PC-3 (cell line): ENCODE measurements at regions not wholly inside any gene's neighbourhood (a gene's known extent, or its start where the extent isn't known, plus 50 kb on each side); places are given as distances from the start of the nearest gene placed in this dataset.

Experiments
- ATAC-seq: fragments of 200-7000 bp; cut with Tn5 transposase; 2 replicates; pipeline ENCODE4 v1.9.1; 2020; ENCODE audit warnings: mild to moderate bottlenecking, moderate library complexity
- BruUV-seq: library from RNA; stranded (reverse); fragments of 400-500 nt; replicated peaks from 2 replicates; lab custom pipeline; 2021; lab: Mats Ljungman, UMichigan
- CTCF ChIA-PET: fragments of 300-600 bp; sonication (Branson Sonifier 250); formaldehyde crosslinking; loops from one replicate; lab custom pipeline; 2022; ENCODE audit warnings: antibody characterized with exemption; lab: Charles Lee
- POLR2A ChIA-PET: fragments of 300-600 bp; sonication (Branson Sonifier 250); formaldehyde crosslinking; loops from one replicate; lab custom pipeline; 2022; ENCODE audit warnings: antibody characterized with exemption; ENCODE audit not compliant: unreplicated experiment; lab: Charles Lee
- DNase-seq: peaks from one replicate; pipeline ENCODE4 v3.0.0-alpha.2; 2015
- H2AFZ ChIP-seq: fragments of 300-600 bp; sonication (generic); 2 replicates; pipeline ENCODE4 v1.6.0; 2016; ENCODE audit warnings: antibody characterized with exemption, low read length
- H3F3A ChIP-seq: fragments of 300-600 bp; sonication (generic); one replicate; pipeline ENCODE4 v1.6.0; 2017; ENCODE audit warnings: antibody characterized with exemption, low read length, control low read depth, mild to moderate bottlenecking; ENCODE audit not compliant: unreplicated experiment
- H3K27ac ChIP-seq: fragments of 300-600 bp; sonication (generic); 2 replicates; pipeline ENCODE4 v1.5.1; 2016; ENCODE audit warnings: mild to moderate bottlenecking, low read length
- H3K27me3 ChIP-seq: fragments of 300-600 bp; sonication (generic); 2 replicates; pipeline ENCODE4 v1.6.1; 2016; ENCODE audit warnings: low read length, mixed read lengths
- H3K36me3 ChIP-seq: fragments of 300-600 bp; sonication (generic); 2 replicates; pipeline ENCODE4 v1.6.1; 2016; ENCODE audit warnings: low read depth, mixed run types, low read length, mixed read lengths
- H3K4me1 ChIP-seq: fragments of 300-600 bp; sonication (generic); 2 replicates; pipeline ENCODE4 v1.5.1; 2016; ENCODE audit warnings: low read length; ENCODE audit not compliant: insufficient read depth
- H3K4me2 ChIP-seq: fragments of 300-600 bp; sonication (generic); 2 replicates; pipeline ENCODE4 v1.6.0; 2016; ENCODE audit warnings: low read length
- H3K4me3 ChIP-seq: fragments of 300-600 bp; sonication (generic); 2 replicates; pipeline ENCODE4 v1.5.1; 2016; ENCODE audit warnings: mild to moderate bottlenecking, low read length, mixed read lengths
- H3K79me2 ChIP-seq: fragments of 300-600 bp; sonication (generic); 2 replicates; pipeline ENCODE4 v1.6.1; 2017; ENCODE audit warnings: low read length, mixed read lengths
- H3K9ac ChIP-seq: fragments of 300-600 bp; sonication (generic); 2 replicates; pipeline ENCODE4 v1.6.0; 2016; ENCODE audit warnings: mild to moderate bottlenecking, low read length
- H3K9me2 ChIP-seq: fragments of 300-600 bp; sonication (generic); replicated peaks from 2 replicates; pipeline ENCODE4 v1.6.1; 2016; ENCODE audit warnings: mixed run types, low read length, mixed read lengths
- H3K9me3 ChIP-seq: fragments of 300-600 bp; sonication (generic); 2 replicates; pipeline ENCODE4 v1.6.1; 2016; ENCODE audit warnings: low read length, mixed read lengths
- H4K20me1 ChIP-seq: fragments of 300-600 bp; sonication (generic); 2 replicates; pipeline ENCODE4 v1.6.1; 2016; ENCODE audit warnings: low read length, mixed read lengths
- EZH2 ChIP-seq: fragments of 300-600 bp; sonication (generic); IDR thresholded peaks from one replicate; pipeline ENCODE4 v1.6.1; 2017; ENCODE audit warnings: antibody characterized with exemption, mild to moderate bottlenecking, low read length; ENCODE audit not compliant: unreplicated experiment
- EZH2phosphoT487 ChIP-seq: fragments of 300-600 bp; sonication (generic); IDR thresholded peaks from 2 replicates; pipeline ENCODE4 v1.6.1; 2018; ENCODE audit warnings: mild to moderate bottlenecking, antibody characterized with exemption, low read length, borderline replicate concordance
- intact Hi-C: fragments of 100-400 bp; cut with micrococcal nuclease; formaldehyde crosslinking; loops from 2 replicates; pipeline ENCODE4 v1.9.0; 2023
- TF ChIP-seq, protein P1 (sequence below): fragments of 300-600 bp; sonication (generic); conservative IDR thresholded peaks from 2 replicates; pipeline ENCODE4 v1.5.1; 2017; ENCODE audit warnings: antibody characterized with exemption, low read depth, mild to moderate bottlenecking, low read length

DNA sequence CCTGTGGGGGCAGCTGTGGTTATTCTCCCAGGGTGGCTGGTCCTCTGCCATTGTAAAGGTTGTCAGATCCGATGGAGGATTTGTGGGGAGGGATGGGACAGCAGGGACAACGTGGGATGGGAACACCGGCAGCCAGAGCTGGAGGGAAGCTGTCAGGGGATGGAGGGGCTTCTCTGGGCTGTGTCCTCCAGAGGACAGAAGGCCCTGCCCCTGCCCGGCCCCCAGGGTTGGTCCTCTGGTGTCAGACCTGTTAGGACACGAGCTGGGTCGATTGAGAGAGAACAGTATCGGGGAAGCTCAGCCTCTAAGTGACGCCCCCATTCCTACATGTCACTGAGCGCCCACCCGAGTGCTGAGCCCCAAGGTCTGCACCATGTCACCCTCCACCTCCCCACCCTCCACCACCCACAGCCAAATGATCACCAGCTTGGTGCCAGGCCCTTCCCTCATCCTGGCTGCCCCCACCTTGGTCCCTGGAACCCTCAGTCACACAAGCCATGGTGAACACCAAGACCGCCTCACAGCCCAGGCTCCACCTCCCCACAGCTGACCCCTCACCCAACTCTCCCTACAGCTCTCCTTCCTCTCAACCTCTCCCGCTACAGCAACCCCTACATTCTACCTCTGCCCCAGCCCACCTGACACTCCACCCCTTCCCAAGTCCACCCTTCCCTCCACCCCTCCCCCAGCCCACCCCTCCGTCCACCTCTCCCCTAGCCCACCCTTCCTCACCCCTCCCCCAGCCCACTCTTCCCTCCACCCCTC is 244.4 kb downstream of the MATN1 start:
- Histone ChIP-seq H3K79me2 (no peaks in the 10 kb centered on the region), H4K20me1 (no peaks in the 10 kb centered on the region), H3K36me3 (no peaks in the 10 kb centered on the region), H3K4me1 (no peaks in the 10 kb centered on the region), H3K9me3 (no peaks in the 10 kb centered on the region), H3F3A (no peaks in the 10 kb centered on the region), H3K9me2 (no peaks in the 10 kb centered on the region), H2AFZ (no peak overlapping the region), H3K4me2 (no peak overlapping the region), H3K27ac (no peak overlapping the region), H3K27me3 (no peaks in the 10 kb centered on the region), H3K9ac (no peak overlapping the region), H3K4me3 (no peak overlapping the region)
- CTCF ChIA-PET = no interaction called here
- no peak for DNase-seq
- intact Hi-C loops = no loop called here
- no TSS peak for BruUV-seq
- POLR2A ChIA-PET = no interaction called here
- no peak for TF ChIP-seq EZH2phosphoT487
- TF ChIP-seq, protein P1, sequence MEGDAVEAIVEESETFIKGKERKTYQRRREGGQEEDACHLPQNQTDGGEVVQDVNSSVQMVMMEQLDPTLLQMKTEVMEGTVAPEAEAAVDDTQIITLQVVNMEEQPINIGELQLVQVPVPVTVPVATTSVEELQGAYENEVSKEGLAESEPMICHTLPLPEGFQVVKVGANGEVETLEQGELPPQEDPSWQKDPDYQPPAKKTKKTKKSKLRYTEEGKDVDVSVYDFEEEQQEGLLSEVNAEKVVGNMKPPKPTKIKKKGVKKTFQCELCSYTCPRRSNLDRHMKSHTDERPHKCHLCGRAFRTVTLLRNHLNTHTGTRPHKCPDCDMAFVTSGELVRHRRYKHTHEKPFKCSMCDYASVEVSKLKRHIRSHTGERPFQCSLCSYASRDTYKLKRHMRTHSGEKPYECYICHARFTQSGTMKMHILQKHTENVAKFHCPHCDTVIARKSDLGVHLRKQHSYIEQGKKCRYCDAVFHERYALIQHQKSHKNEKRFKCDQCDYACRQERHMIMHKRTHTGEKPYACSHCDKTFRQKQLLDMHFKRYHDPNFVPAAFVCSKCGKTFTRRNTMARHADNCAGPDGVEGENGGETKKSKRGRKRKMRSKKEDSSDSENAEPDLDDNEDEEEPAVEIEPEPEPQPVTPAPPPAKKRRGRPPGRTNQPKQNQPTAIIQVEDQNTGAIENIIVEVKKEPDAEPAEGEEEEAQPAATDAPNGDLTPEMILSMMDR = no peak
- TF ChIP-seq EZH2 = no peak
- ATAC-seq = no peak

DNA sequence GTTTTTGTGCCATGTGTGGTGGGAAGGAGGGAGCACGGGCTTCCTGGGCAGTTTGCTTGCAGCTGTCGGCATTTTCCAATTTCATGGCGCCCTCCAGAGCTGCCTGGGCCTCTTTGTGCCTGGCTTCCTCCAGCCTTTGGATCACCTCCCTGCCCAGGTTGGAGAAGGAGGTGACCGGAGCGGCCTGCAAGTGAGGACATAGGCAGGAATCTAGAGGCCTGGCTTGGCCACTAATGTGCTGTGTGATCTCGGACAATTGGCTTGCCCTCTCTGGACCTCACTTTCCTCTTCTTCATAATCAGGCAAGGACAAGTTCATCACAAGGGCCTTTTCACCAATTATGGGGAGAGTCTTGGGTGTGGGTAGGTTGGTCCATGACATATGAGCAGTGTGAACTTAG is 245.1 kb downstream of the MATN1 start:
- Histone ChIP-seq H3K27me3 (no peaks in the 10 kb centered on the region), H3K36me3 (no peaks in the 10 kb centered on the region), H3F3A (no peaks in the 10 kb centered on the region), H3K79me2 (no peaks in the 10 kb centered on the region), H3K9ac (no peak overlapping the region), H3K9me2 (no peaks in the 10 kb centered on the region), H3K4me1 (no peaks in the 10 kb centered on the region), H2AFZ (no peak overlapping the region), H3K4me2 (no peak overlapping the region), H3K9me3 (no peaks in the 10 kb centered on the region), H3K4me3 (no peak overlapping the region), H4K20me1 (no peaks in the 10 kb centered on the region), H3K27ac (no peak overlapping the region)
- no TSS peak for BruUV-seq
- intact Hi-C loops = no loop called here
- ChIA-PET POLR2A (no interaction called here), CTCF (no interaction called here)
- no peak for DNase-seq
- TF ChIP-seq EZH2 (no peak), EZH2phosphoT487 (no peak)
- TF ChIP-seq, protein P1 = no peak
- ATAC-seq = no peak

DNA sequence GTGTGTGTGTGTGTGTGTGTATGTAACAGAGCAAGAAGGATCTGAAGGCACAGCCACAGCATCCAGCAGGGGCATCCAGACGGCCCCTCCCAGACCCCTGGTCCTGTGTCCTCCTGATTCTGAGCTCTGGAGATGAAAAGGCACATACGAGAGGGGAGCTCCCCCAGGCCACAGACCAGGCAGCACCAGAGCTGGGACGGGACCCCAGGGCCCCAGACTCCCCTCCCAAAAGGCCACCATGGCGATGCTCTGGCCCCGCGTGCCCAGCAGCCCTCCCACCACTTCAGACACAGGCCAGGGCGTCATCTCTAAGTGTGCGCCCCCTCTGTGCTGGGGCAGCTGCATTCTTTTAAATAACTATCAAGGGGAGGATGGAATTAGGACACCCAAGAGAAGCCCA is 245.8 kb downstream of the MATN1 start:
- POLR2A ChIA-PET = no interaction called here
- H3F3A ChIP-seq = no peaks in the 10 kb centered on the region
- no peaks in the 10 kb centered on the region for H3K9me2 ChIP-seq
- H2AFZ ChIP-seq = no peak overlapping the region
- H3K79me2 ChIP-seq = no peaks in the 10 kb centered on the region
- H3K9me3 ChIP-seq = no peaks in the 10 kb centered on the region
- H3K27ac ChIP-seq = no peak overlapping the region
- no peaks in the 10 kb centered on the region for H3K4me1 ChIP-seq
- no peak for ATAC-seq
- no peaks in the 10 kb centered on the region; the same call in 1 of the 2 replicates for H3K27me3 ChIP-seq
- no peak overlapping the region for H3K4me3 ChIP-seq
- no peaks in the 10 kb centered on the region for H3K36me3 ChIP-seq
- no peak overlapping the region for H3K9ac ChIP-seq
- TF ChIP-seq EZH2phosphoT487 (no peak), EZH2 (no peak)
- TF ChIP-seq, protein P1 = no peak
- no peak overlapping the region for H3K4me2 ChIP-seq
- BruUV-seq = no TSS peak
- CTCF ChIA-PET = no interaction called here
- no peaks in the 10 kb centered on the region for H4K20me1 ChIP-seq
- no peak for DNase-seq
- intact Hi-C loops = no loop called here
